ENCODE measurements at regions not wholly inside any gene's neighbourhood (a gene's known extent, or its start where the extent isn't known, plus 50 kb on each side); places are given as distances from the start of the nearest gene placed in this dataset.

DNA sequence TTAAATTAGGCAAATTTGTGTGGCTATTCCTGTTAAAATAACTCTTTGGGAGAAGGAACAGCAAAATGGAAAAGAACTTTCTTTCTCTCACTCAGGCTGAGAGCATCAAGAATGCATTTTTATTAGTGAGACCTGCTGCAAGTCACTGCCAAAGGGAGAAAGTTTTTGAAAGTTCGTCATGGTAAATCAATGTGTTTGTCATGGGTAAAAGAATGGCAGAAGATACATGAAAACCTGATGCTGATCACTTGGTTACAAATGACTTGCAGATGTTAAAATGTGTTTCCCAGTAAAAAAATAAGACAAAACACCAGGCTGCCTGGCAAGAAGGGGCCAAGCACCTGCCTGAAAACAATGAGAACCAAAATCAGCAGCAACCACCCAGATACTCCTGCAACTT lies 484.7 kb upstream of the NRP1 start:
- H3K4me1 Mint-ChIP-seq, result peaks cover 7% of the 10 kb centered on the region

DNA sequence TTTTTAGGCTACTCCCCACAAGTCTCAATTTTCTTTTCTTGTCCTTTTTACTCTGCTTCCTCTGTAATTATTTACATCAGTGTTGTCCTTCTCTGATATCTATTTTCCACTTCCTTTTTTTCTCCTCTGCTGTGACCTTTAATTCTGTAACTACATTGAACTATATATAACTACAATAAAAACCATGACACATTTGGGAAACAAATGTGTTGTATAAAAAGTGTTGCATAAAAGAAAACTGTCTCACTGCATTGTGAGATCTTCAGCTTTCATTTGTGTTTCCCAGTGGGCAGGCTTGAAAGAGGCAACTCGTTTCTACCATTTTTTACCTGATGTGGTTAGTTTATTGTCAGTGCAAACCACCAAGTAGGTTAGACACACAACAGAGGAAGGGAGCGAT lies 483.9 kb upstream of the NRP1 start:
- TF ChIP-seq, protein P1, sequence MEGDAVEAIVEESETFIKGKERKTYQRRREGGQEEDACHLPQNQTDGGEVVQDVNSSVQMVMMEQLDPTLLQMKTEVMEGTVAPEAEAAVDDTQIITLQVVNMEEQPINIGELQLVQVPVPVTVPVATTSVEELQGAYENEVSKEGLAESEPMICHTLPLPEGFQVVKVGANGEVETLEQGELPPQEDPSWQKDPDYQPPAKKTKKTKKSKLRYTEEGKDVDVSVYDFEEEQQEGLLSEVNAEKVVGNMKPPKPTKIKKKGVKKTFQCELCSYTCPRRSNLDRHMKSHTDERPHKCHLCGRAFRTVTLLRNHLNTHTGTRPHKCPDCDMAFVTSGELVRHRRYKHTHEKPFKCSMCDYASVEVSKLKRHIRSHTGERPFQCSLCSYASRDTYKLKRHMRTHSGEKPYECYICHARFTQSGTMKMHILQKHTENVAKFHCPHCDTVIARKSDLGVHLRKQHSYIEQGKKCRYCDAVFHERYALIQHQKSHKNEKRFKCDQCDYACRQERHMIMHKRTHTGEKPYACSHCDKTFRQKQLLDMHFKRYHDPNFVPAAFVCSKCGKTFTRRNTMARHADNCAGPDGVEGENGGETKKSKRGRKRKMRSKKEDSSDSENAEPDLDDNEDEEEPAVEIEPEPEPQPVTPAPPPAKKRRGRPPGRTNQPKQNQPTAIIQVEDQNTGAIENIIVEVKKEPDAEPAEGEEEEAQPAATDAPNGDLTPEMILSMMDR (IDR thresholded peaks at IDR 0.05), result no peak
- H3K36me3 Mint-ChIP-seq, result no peaks in the 10 kb centered on the region

More for the DNA sequence above, 484.7 kb upstream of the NRP1 start:
- H3K4me3 ChIP-seq (replicated peaks in 1 of 3; ENCODE audit: low read depth in 2 of 3, low read length in 3 of 3), result no peak overlapping the region
- H3K4me2 ChIP-seq (replicated peaks; ENCODE audit: extremely low read depth, low read length, poor library complexity, severe bottlenecking), result no peak overlapping the region
- no peaks in the 10 kb centered on the region for H4K20me1 ChIP-seq (ENCODE audit: insufficient read depth, low read length)
- no peak overlapping the region for H2AFZ ChIP-seq (ENCODE audit: insufficient read depth, low read depth, low read length, poor library complexity, severe bottlenecking)
- Mint-ChIP-seq H3K9me3 (peaks cover 0 to 2% (median 0%) of the 10 kb centered on the region in 7 donors), H3K36me3 (no peaks in the 10 kb centered on the region), H3K27me3 (ENCODE audit: low read depth in 3 of 3) (peaks cover 0 to 3% (median 0%) of the 10 kb centered on the region in 3 donors), H3K4me3 (no peak overlapping the region), H3K27ac (no peak overlapping the region)
- WGBS (ENCODE audit: insufficient coverage), result no CpG with 5 or more reads among the region's 1 CpG
- DNase-seq, result no peak
- H3K36me3 ChIP-seq (replicated peaks in 1 of 2; ENCODE audit: control insufficient read depth in 1 of 2, insufficient read depth in 2 of 2, low read length in 2 of 2), result no peaks in the 10 kb centered on the region
- H3K9ac ChIP-seq (ENCODE audit: insufficient read depth, low read length, poor library complexity, severe bottlenecking), result no peak overlapping the region
- intact Hi-C loops (cut with micrococcal nuclease), result no loop called here
- peaks cover 0 to 4% of the 10 kb centered on the region in 2 donors for H3K4me1 ChIP-seq (ENCODE audit: control insufficient read depth in 1 of 2, insufficient read depth in 2 of 2, low read length in 2 of 2)
- TF ChIP-seq, protein P1 (IDR thresholded peaks at IDR 0.05), result no peak
- H3K27ac ChIP-seq (ENCODE audit: low read depth in 1 of 2, low read length in 2 of 2), result no peak overlapping the region
- H3K79me2 ChIP-seq (ENCODE audit: insufficient read depth, low read length), result no peaks in the 10 kb centered on the region
- no peaks in the 10 kb centered on the region for H3K27me3 ChIP-seq (ENCODE audit: control insufficient read depth in 2 of 2, insufficient read depth in 2 of 2, low read length in 2 of 2)
- no peaks in the 10 kb centered on the region for H3K9me3 ChIP-seq (replicated peaks in 1 of 2; ENCODE audit: control insufficient read depth in 1 of 2, insufficient read depth in 1 of 2, low read length in 2 of 2)

More for the DNA sequence above, 483.9 kb upstream of the NRP1 start:
- Mint-ChIP-seq H3K9me3 (peaks cover 0 to 3% (median 0%) of the 10 kb centered on the region in 7 donors), H3K4me3 (no peak overlapping the region), H3K27me3 (ENCODE audit: low read depth in 3 of 3) (peaks cover 0 to 3% (median 0%) of the 10 kb centered on the region in 3 donors), H3K27ac (no peak overlapping the region), H3K4me1 (peaks cover 7% of the 10 kb centered on the region)
- H3K4me2 ChIP-seq (replicated peaks; ENCODE audit: extremely low read depth, low read length, poor library complexity, severe bottlenecking), result no peak overlapping the region
- H2AFZ ChIP-seq (ENCODE audit: insufficient read depth, low read depth, low read length, poor library complexity, severe bottlenecking), result no peak overlapping the region
- no peaks in the 10 kb centered on the region for H4K20me1 ChIP-seq (ENCODE audit: insufficient read depth, low read length)
- no peak overlapping the region for H3K4me3 ChIP-seq (replicated peaks in 1 of 3; ENCODE audit: low read depth in 2 of 3, low read length in 3 of 3)
- peaks cover 0 to 4% of the 10 kb centered on the region in 2 donors for H3K4me1 ChIP-seq (ENCODE audit: control insufficient read depth in 1 of 2, insufficient read depth in 2 of 2, low read length in 2 of 2)
- H3K79me2 ChIP-seq (ENCODE audit: insufficient read depth, low read length), result no peaks in the 10 kb centered on the region
- intact Hi-C loops (cut with micrococcal nuclease), result no loop called here
- H3K9ac ChIP-seq (ENCODE audit: insufficient read depth, low read length, poor library complexity, severe bottlenecking), result no peak overlapping the region
- H3K27ac ChIP-seq (ENCODE audit: low read depth in 1 of 2, low read length in 2 of 2), result no peak overlapping the region
- H3K36me3 ChIP-seq (replicated peaks in 1 of 2; ENCODE audit: control insufficient read depth in 1 of 2, insufficient read depth in 2 of 2, low read length in 2 of 2), result no peaks in the 10 kb centered on the region
- no peaks in the 10 kb centered on the region for H3K9me3 ChIP-seq (replicated peaks in 1 of 2; ENCODE audit: control insufficient read depth in 1 of 2, insufficient read depth in 1 of 2, low read length in 2 of 2)
- no peak for DNase-seq
- WGBS (ENCODE audit: insufficient coverage), result 80% methylated on average over 1 of the region's 2 CpGs
- H3K27me3 ChIP-seq (ENCODE audit: control insufficient read depth in 2 of 2, insufficient read depth in 2 of 2, low read length in 2 of 2), result no peaks in the 10 kb centered on the region

Data from CD14-positive monocyte (primary cell).